Smooth muscle cell (in vitro differentiated cells): ENCODE measurements at regions not wholly inside any gene's neighbourhood (a gene's known extent, or its start where the extent isn't known, plus 50 kb on each side); places are given as distances from the start of the nearest gene placed in this dataset.

ENCODE experiments used
- DNase-seq: peaks from one replicate; lab custom pipeline; 2025; ENCODE audit not compliant: unreplicated experiment; lab: John Stamatoyannopoulos, UW
- H2AFZ ChIP-seq: fragments of 200-600 bp; sonication (generic); 2 replicates; pipeline ENCODE4 v1.6.0; 2016; ENCODE audit warnings: antibody characterized with exemption, low read depth, mild to moderate bottlenecking
- H3F3A ChIP-seq: fragments of 200-600 bp; sonication (generic); 2 replicates; pipeline ENCODE4 v1.6.0; 2017; ENCODE audit warnings: antibody characterized with exemption, low read depth
- H3K27ac ChIP-seq: fragments of 200-600 bp; sonication (generic); 2 replicates; pipeline ENCODE4 v1.5.1; 2016; ENCODE audit warnings: low read depth, mild to moderate bottlenecking
- H3K27me3 ChIP-seq: fragments of 200-600 bp; sonication (generic); 2 replicates; pipeline ENCODE4 v1.6.1; 2016; ENCODE audit warnings: low read depth, mild to moderate bottlenecking
- H3K36me3 ChIP-seq: fragments of 200-600 bp; sonication (generic); 2 replicates; pipeline ENCODE4 v1.5.1; 2016; ENCODE audit warnings: low read depth
- H3K4me1 ChIP-seq: fragments of 200-600 bp; sonication (generic); 2 replicates; pipeline ENCODE4 v1.5.1; 2016; ENCODE audit warnings: low read depth
- H3K4me2 ChIP-seq: fragments of 200-600 bp; sonication (generic); 2 replicates; pipeline ENCODE4 v1.6.0; 2016; ENCODE audit warnings: mild to moderate bottlenecking
- H3K4me3 ChIP-seq: fragments of 200-600 bp; sonication (generic); 2 replicates; pipeline ENCODE4 v1.5.1; 2016; ENCODE audit warnings: mild to moderate bottlenecking
- H3K79me2 ChIP-seq: fragments of 200-600 bp; sonication (generic); 2 replicates; pipeline ENCODE4 v1.6.0; 2016; ENCODE audit warnings: low read depth, mild to moderate bottlenecking
- H3K9ac ChIP-seq: fragments of 200-600 bp; sonication (generic); 2 replicates; pipeline ENCODE4 v1.6.0; 2016; ENCODE audit warnings: low read depth
- H3K9me3 ChIP-seq: fragments of 200-600 bp; sonication (generic); replicated peaks from 2 replicates; pipeline ENCODE4 v1.5.1; 2016; ENCODE audit warnings: low read depth
- H4K20me1 ChIP-seq: fragments of 200-600 bp; sonication (generic); 2 replicates; pipeline ENCODE4 v1.6.0; 2016; ENCODE audit warnings: low read depth
- CTCF ChIP-seq: fragments of 200-600 bp; sonication (generic); IDR thresholded peaks from 2 replicates; pipeline ENCODE4 v1.5.1; 2017; ENCODE audit warnings: borderline replicate concordance, mild to moderate bottlenecking, antibody characterized with exemption; ENCODE audit not compliant: insufficient read depth, poor library complexity, severe bottlenecking
- WGBS: methylation state at CpG from one replicate; pipeline ENCODE4 v1.1.7; 2016; ENCODE audit warnings: low lambda C conversion rate; 5-methylcytosine and 5-hydroxymethylcytosine counted together

DNA sequence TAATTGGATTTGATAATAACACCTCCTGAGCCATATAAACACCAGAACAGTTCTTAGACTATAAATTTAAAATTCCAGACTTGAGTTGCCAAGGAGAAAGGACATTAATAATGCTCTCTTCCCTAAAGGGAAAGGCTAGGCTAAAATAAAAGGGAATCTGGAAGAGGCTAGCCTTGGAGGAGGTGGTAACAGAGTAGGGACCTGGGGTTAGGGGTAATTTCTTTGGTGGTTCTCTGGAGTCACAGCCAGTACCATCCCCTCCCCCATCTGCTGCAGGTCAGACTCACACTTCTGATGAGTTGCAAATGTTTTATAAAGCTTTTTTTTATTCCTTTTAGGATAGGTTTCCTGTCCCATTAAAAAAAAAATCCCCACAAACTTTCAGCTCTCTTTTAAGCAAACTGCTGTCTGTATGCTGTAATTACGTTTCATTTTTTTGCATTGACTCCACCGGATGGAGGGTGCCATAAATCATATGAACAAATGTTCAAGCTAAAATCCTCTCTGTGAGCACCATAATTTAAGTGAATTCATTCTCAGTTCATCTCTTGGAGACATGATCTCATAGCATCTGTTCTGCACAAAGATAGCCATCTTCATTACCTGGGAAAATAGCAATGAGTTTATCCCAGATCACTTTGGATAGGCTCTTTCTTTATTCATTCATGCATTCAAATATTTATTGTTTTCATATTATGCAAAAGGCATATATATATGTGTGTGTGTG lies 379.6 kb downstream of the TTLL7 start:
- no peak overlapping the region for H3K4me2 ChIP-seq
- no peak overlapping the region for H3K27ac ChIP-seq
- no peaks in the 10 kb centered on the region for H3K79me2 ChIP-seq
- H3K9me3 ChIP-seq = no peaks in the 10 kb centered on the region
- H2AFZ ChIP-seq = no peak overlapping the region
- no peak overlapping the region for H3K9ac ChIP-seq
- no peaks in the 10 kb centered on the region for H4K20me1 ChIP-seq
- no peaks in the 10 kb centered on the region for H3K27me3 ChIP-seq
- 81% methylated on average over 2 of the region's 2 CpGs for WGBS
- H3K4me1 ChIP-seq = no peaks in the 10 kb centered on the region
- no peak overlapping the region for H3K4me3 ChIP-seq
- no peak for TF ChIP-seq CTCF
- no peaks in the 10 kb centered on the region for H3K36me3 ChIP-seq
- H3F3A ChIP-seq = no peaks in the 10 kb centered on the region
- no peak for DNase-seq

- H3K79me2 ChIP-seq = no peaks in the 10 kb centered on the region
- H3K36me3 ChIP-seq = no peaks in the 10 kb centered on the region
- H3K4me2 ChIP-seq = no peak overlapping the region
- H3K27ac ChIP-seq = no peak overlapping the region
- no peak overlapping the region for H3K9ac ChIP-seq
- no peaks in the 10 kb centered on the region for H3K27me3 ChIP-seq
- no peaks in the 10 kb centered on the region for H3F3A ChIP-seq
- H3K9me3 ChIP-seq = no peaks in the 10 kb centered on the region
- WGBS = 92% methylated on average over 7 of the region's 7 CpGs
- no peaks in the 10 kb centered on the region for H4K20me1 ChIP-seq
- H3K4me3 ChIP-seq = no peak overlapping the region
- DNase-seq = no peak
- TF ChIP-seq CTCF = no peak
- no peak overlapping the region for H2AFZ ChIP-seq
- no peaks in the 10 kb centered on the region for H3K4me1 ChIP-seq
Measured at GRCh38 chr1:83617883-83618282, 381.0 kb downstream of the TTLL7 start.

DNA sequence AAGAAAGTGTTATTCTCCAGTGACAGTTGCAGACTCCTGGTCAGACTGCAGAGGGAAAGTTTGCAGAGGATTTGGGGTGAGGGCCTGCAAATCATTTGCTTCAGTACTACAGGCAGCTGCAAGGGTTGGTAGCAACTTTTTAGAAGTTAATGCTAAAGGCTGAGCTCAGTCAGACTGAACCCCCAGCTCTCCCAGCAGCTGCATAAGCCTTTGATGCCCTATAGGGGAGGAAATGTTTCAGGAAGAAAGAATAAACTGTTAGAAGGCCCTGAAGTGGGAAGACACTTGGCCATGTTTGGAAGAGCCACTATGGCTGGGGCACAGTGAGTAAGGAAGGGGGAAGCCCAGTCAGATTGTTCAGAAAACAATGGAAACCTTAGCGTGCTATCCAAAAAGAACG lies 383.6 kb downstream of the TTLL7 start:
- Histone ChIP-seq H3K4me1 (no peaks in the 10 kb centered on the region), H2AFZ (no peak overlapping the region), H3K36me3 (no peaks in the 10 kb centered on the region), H3K4me2 (no peak overlapping the region), H3K27ac (no peak overlapping the region), H3K4me3 (no peak overlapping the region), H4K20me1 (no peaks in the 10 kb centered on the region), H3K27me3 (no peaks in the 10 kb centered on the region), H3K9ac (no peak overlapping the region), H3K9me3 (no peaks in the 10 kb centered on the region), H3K79me2 (no peaks in the 10 kb centered on the region), H3F3A (no peaks in the 10 kb centered on the region)
- WGBS = 91% methylated on average over 2 of the region's 2 CpGs
- no peak for TF ChIP-seq CTCF
- no peak for DNase-seq

GRCh38 chr1:83606416-83606955 lies 392.4 kb downstream of the TTLL7 start:
- Histone ChIP-seq H3K27ac (no peak overlapping the region), H3K4me2 (no peak overlapping the region), H3K9ac (no peak overlapping the region), H3K36me3 (no peaks in the 10 kb centered on the region), H3K9me3 (no peaks in the 10 kb centered on the region), H3K79me2 (no peaks in the 10 kb centered on the region), H3K4me1 (no peaks in the 10 kb centered on the region), H3K4me3 (no peak overlapping the region), H3K27me3 (no peaks in the 10 kb centered on the region), H2AFZ (no peak overlapping the region), H3F3A (no peaks in the 10 kb centered on the region), H4K20me1 (no peaks in the 10 kb centered on the region)
- WGBS = 88% methylated on average over 4 of the region's 4 CpGs
- no peak for TF ChIP-seq CTCF
- no peak for DNase-seq
